Karpas-422 (cell line): ENCODE measurements at regions not wholly inside any gene's neighbourhood (a gene's known extent, or its start where the extent isn't known, plus 50 kb on each side); places are given as distances from the start of the nearest gene placed in this dataset.

Source experiments
- DNase-seq: peaks from one replicate; pipeline ENCODE4 v3.0.0-alpha.2; 2015
- H2AFZ ChIP-seq: fragments of 200-600 bp; sonication (generic); 2 replicates; pipeline ENCODE4 v1.6.1; 2014; ENCODE audit warnings: antibody characterized with exemption, low read length, mixed read lengths
- H3K27ac ChIP-seq: fragments of 200-600 bp; sonication (generic); 2 replicates; pipeline ENCODE4 v1.5.1; 2014; ENCODE audit warnings: mild to moderate bottlenecking, low read length, moderate library complexity
- H3K27me3 ChIP-seq: fragments of 200-600 bp; sonication (generic); 2 replicates; pipeline ENCODE4 v1.6.1; 2014; ENCODE audit warnings: low read length, mixed read lengths
- H3K36me3 ChIP-seq: fragments of 200-600 bp; sonication (generic); 2 replicates; pipeline ENCODE4 v1.6.1; 2014; ENCODE audit warnings: low read length, mixed read lengths; ENCODE audit not compliant: insufficient read depth
- H3K4me1 ChIP-seq: fragments of 200-600 bp; sonication (generic); 2 replicates; pipeline ENCODE4 v1.6.1; 2014; ENCODE audit warnings: mild to moderate bottlenecking, low read length, mixed read lengths
- H3K4me2 ChIP-seq: fragments of 200-600 bp; sonication (generic); 2 replicates; pipeline ENCODE4 v1.6.1; 2014; ENCODE audit warnings: low read length, low read depth, mild to moderate bottlenecking; ENCODE audit not compliant: poor library complexity, severe bottlenecking
- H3K4me3 ChIP-seq: fragments of 200-600 bp; sonication (generic); 2 replicates; pipeline ENCODE4 v1.5.1; 2014; ENCODE audit warnings: mild to moderate bottlenecking, antibody characterized with exemption, low read length, mixed read lengths
- H3K79me2 ChIP-seq: fragments of 200-600 bp; sonication (generic); 2 replicates; pipeline ENCODE4 v1.6.1; 2014; ENCODE audit warnings: mild to moderate bottlenecking, low read length, mixed read lengths
- H3K9ac ChIP-seq: fragments of 200-600 bp; sonication (generic); 2 replicates; pipeline ENCODE4 v1.6.0; 2014; ENCODE audit warnings: low read length
- H3K9me2 ChIP-seq: fragments of 200-600 bp; sonication (generic), shearing (Covaris generic); replicated peaks from 2 replicates; pipeline ENCODE4 v1.6.0; 2014; ENCODE audit warnings: mild to moderate bottlenecking, low read length, moderate library complexity; ENCODE audit not compliant: insufficient read depth
- H3K9me3 ChIP-seq: fragments of 300-700, 200-600 bp; sonication (generic); 2 replicates; pipeline ENCODE4 v1.6.1; 2014; ENCODE audit warnings: low read length, mixed read lengths
- H4K20me1 ChIP-seq: fragments of 200-600 bp; sonication (generic); 2 replicates; pipeline ENCODE4 v1.6.1; 2014; ENCODE audit warnings: mild to moderate bottlenecking, antibody characterized with exemption, low read length, low read depth; ENCODE audit not compliant: insufficient read depth

DNA sequence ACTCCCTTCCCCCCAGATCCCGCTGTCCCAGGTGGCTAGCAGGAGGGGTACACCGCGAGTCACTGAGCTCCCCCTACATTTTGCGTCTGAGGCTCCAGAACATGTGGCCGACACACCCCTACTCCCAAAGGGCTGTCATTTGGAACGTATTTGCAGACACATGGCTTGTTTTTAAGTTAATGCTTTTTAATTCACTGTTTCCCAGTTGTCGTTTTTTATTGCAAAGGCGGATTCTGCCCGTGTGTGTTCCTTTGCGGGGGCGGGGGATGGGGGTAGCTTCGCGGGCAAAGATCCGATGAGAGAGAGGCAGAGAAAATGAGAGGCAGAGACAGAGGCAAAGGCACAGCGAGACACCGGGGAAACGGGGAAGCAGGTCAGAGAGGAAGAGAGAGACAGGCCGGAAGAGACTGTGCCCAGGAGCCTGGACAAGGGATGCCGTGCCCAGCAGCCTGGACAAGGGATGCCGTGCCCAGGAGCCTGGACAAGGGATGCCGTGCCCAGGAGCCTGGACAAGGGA, 270.2 kb downstream of the FOXD2 start:
- Histone ChIP-seq H4K20me1 (no peaks in the 10 kb centered on the region), H2AFZ (no peak overlapping the region), H3K27me3 (no peaks in the 10 kb centered on the region), H3K27ac (no peak overlapping the region), H3K9ac (no peak overlapping the region), H3K79me2 (no peaks in the 10 kb centered on the region), H3K4me2 (no peak overlapping the region), H3K4me1 (peaks cover 41% of the 10 kb centered on the region), H3K9me2 (no peaks in the 10 kb centered on the region), H3K9me3 (no peaks in the 10 kb centered on the region), H3K4me3 (no peak overlapping the region), H3K36me3 (no peaks in the 10 kb centered on the region)
- no peak for DNase-seq

DNA sequence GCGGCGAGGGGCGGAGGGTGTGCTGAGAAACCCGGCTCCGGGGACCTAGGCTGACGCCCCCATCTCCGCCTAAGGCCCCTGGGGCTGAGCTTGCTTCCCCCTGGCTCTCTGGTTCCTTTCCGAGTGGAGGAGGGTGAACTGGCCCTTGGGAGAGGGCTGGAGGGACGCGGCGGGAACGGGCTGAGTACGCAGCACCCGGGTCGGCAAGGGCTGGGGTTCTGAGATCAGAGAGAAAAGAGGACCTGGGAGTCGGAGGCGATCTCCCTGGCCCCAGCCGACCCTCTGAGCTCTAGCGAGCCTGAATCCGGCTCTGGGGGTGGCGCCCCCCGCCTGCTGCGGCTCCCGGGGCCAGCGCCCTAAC, 270.8 kb downstream of the FOXD2 start:
- H2AFZ ChIP-seq, result no peak overlapping the region
- no peak overlapping the region for H3K9ac ChIP-seq
- no peak for DNase-seq
- no peaks in the 10 kb centered on the region for H3K9me2 ChIP-seq
- no peaks in the 10 kb centered on the region for H3K36me3 ChIP-seq
- no peak overlapping the region for H3K4me3 ChIP-seq
- no peak overlapping the region for H3K27ac ChIP-seq
- no peaks in the 10 kb centered on the region for H3K79me2 ChIP-seq
- H3K27me3 ChIP-seq, result no peaks in the 10 kb centered on the region
- H3K4me1 ChIP-seq, result peaks cover 37% of the 10 kb centered on the region
- no peak overlapping the region for H3K4me2 ChIP-seq
- no peaks in the 10 kb centered on the region for H4K20me1 ChIP-seq
- no peaks in the 10 kb centered on the region for H3K9me3 ChIP-seq

DNA sequence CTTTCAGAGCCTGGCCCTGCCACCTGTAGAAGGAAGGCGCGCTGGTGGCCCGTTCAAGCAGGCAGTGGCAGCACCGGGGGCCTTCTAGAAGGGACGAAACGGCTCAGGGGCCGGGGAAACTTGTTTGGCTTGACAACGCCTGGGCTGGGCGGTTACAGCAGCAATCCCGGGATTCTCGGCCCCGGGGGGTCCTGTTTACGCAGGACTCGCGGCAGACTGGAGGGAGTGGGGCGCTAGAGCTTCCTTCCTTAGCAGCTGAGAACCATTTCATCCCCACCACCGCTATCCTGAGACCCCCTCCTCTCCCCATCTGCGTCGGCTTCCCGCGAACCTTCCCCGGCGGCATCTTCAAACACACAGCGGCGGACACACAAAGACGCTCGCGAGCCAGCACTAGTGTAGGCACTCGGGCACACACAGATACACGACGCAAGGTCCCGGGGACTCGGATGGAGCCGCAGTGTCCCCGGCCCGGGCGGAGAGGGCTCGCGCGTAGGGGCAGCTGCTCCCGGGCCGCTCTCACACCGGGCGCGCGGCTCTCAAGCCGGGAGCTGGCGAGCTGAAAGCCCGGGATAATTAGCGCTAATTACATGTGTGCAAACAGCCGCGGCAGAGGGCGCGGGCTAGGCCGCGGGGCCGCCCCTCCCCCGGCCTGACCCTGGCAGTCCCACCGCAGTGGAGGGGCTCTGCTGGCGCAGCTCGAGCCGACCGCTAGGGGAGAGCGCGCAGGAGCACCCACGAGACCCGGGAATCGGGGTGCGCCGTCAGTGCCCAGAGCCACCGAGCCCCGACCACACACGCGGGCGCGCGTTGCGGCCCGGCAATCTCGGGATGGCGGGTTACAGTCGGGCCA, 271.4 kb downstream of the FOXD2 start:
- Histone ChIP-seq H3K4me1 (peaks cover 31% of the 10 kb centered on the region), H3K4me2 (no peak overlapping the region), H3K9me3 (no peaks in the 10 kb centered on the region), H3K9me2 (no peaks in the 10 kb centered on the region), H2AFZ (no peak overlapping the region), H3K36me3 (no peaks in the 10 kb centered on the region), H4K20me1 (no peaks in the 10 kb centered on the region), H3K79me2 (no peaks in the 10 kb centered on the region), H3K9ac (no peak overlapping the region), H3K27me3 (no peaks in the 10 kb centered on the region), H3K27ac (no peak overlapping the region), H3K4me3 (no peak overlapping the region)
- no peak for DNase-seq

DNA sequence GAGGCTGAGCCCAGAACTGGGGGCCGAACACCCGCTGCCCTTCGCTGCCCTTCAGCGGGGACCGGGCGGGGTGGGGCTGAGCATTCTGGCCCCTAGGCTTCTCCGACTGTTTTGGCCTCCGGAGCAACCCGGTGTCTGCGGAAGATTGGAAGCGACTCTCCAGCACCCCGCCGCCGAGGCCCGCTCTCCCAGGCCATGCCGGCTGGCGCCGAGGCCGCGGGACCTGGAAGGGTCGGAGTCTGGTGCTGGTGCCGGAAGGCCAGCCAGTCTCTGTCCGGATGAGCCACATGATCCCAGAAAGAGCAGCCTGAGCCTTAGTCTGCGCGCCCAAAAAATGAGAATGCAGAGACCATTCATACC, 272.0 kb downstream of the FOXD2 start:
- Histone ChIP-seq H3K79me2 (no peaks in the 10 kb centered on the region), H3K36me3 (no peaks in the 10 kb centered on the region), H4K20me1 (no peaks in the 10 kb centered on the region), H3K4me1 (peaks cover 25% of the 10 kb centered on the region), H3K9me3 (no peaks in the 10 kb centered on the region), H3K9me2 (no peaks in the 10 kb centered on the region), H3K4me2 (no peak overlapping the region), H3K4me3 (no peak overlapping the region), H3K27ac (no peak overlapping the region), H3K9ac (no peak overlapping the region), H2AFZ (no peak overlapping the region), H3K27me3 (no peaks in the 10 kb centered on the region)
- DNase-seq, result no peak

DNA sequence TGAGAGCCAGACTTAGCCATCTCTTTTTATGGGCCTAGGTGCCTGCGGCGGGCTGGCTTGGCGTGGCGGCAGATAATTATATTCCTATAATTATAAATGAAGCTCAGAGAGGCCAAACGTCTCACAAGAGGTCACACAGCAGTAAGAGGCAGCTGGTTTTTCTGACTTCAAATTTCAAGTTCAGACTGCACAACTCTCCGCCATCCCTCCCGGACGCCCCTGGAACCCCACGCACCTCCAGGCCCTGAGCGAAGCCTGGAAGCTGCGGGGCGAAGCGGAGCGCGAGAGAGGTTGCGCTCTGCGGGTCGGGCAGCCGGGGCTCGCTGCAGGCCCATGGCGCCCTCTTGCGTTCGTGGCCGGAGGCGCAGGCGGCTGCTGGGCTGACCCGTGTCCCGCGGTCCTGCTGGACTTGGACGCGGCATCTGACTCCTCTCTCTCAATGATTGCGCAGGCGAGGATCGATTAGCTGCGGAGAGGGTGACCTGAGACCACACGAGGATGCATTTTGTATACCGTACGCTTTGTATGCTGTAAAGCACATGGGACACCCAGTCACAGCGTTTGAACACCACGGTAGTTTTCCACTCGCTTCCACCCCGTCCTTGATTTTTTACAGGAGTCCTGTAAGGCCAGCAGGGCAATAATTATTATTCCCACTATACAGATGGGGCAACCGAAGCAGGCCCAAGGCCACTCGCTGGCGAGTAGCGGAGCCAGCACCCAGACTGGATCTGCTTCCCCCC, 272.7 kb downstream of the FOXD2 start:
- Histone ChIP-seq H2AFZ (no peak overlapping the region; the same call in 1 of the 2 replicates), H4K20me1 (no peaks in the 10 kb centered on the region), H3K79me2 (no peaks in the 10 kb centered on the region), H3K4me2 (peak overlapping the region; percentile 6), H3K4me1 (peaks cover 20% of the 10 kb centered on the region), H3K27me3 (no peaks in the 10 kb centered on the region), H3K27ac (no peak overlapping the region), H3K9me3 (no peaks in the 10 kb centered on the region), H3K9ac (no peak overlapping the region), H3K36me3 (no peaks in the 10 kb centered on the region), H3K9me2 (no peaks in the 10 kb centered on the region), H3K4me3 (no peak overlapping the region)
- peak; percentile 70 for DNase-seq
